MM.1S (cell line): ENCODE measurements at regions not wholly inside any gene's neighbourhood (a gene's known extent, or its start where the extent isn't known, plus 50 kb on each side); places are given as distances from the start of the nearest gene placed in this dataset.

Experiments
- DNase-seq: peaks from one replicate; pipeline ENCODE4 v3.0.0-alpha.2; 2015
- H2AFZ ChIP-seq: fragments of 300-600 bp; sonication (generic); 2 replicates; pipeline ENCODE4 v1.6.0; 2016; ENCODE audit warnings: antibody characterized with exemption, low read length
- H3F3A ChIP-seq: fragments of 300-600 bp; sonication (generic); 2 replicates; pipeline ENCODE4 v1.6.1; 2016; ENCODE audit warnings: mild to moderate bottlenecking, antibody characterized with exemption, low read length, moderate library complexity, mixed read lengths; ENCODE audit not compliant: insufficient read depth
- H3K27ac ChIP-seq: fragments of 300-600 bp; sonication (generic); 2 replicates; pipeline ENCODE4 v1.5.1; 2016; ENCODE audit warnings: mild to moderate bottlenecking, low read length
- H3K27me3 ChIP-seq: fragments of 300-600 bp; sonication (generic); replicated peaks from 2 replicates; pipeline ENCODE4 v1.6.0; 2016; ENCODE audit warnings: low read length; ENCODE audit not compliant: insufficient read depth
- H3K36me3 ChIP-seq: fragments of 300-600 bp; sonication (generic); replicated peaks from 2 replicates; pipeline ENCODE4 v1.6.1; 2016; ENCODE audit warnings: mild to moderate bottlenecking, low read length, mixed read lengths; ENCODE audit not compliant: insufficient read depth
- H3K4me1 ChIP-seq: fragments of 300-600 bp; sonication (generic); 2 replicates; pipeline ENCODE4 v1.6.1; 2016; ENCODE audit warnings: low read length, mixed read lengths
- H3K4me2 ChIP-seq: fragments of 300-600 bp; sonication (generic); 2 replicates; pipeline ENCODE4 v1.6.0; 2016; ENCODE audit warnings: low read depth, low read length
- H3K4me3 ChIP-seq: fragments of 300-600 bp; sonication (generic); 2 replicates; pipeline ENCODE4 v1.5.1; 2016; ENCODE audit warnings: low read length, mixed read lengths
- H3K79me2 ChIP-seq: fragments of 300-600 bp; sonication (generic); 2 replicates; pipeline ENCODE4 v1.6.1; 2016; ENCODE audit warnings: mixed run types, low read length, mixed read lengths
- H3K9ac ChIP-seq: fragments of 300-600 bp; sonication (generic); 2 replicates; pipeline ENCODE4 v1.6.1; 2016; ENCODE audit warnings: low read length, mixed read lengths
- H3K9me2 ChIP-seq: fragments of 300-600 bp; sonication (generic); replicated peaks from 2 replicates; pipeline ENCODE4 v1.6.1; 2016; ENCODE audit warnings: mild to moderate bottlenecking, low read length, mixed read lengths; ENCODE audit not compliant: insufficient read depth
- H3K9me3 ChIP-seq: fragments of 300-600 bp; sonication (generic); replicated peaks from 2 replicates; pipeline ENCODE4 v1.6.1; 2016; ENCODE audit warnings: mild to moderate bottlenecking, low read length, mixed read lengths; ENCODE audit not compliant: insufficient read depth
- H4K20me1 ChIP-seq: fragments of 300-600 bp; sonication (generic); 2 replicates; pipeline ENCODE4 v1.6.1; 2016; ENCODE audit warnings: mild to moderate bottlenecking, low read length, moderate library complexity, mixed read lengths; ENCODE audit not compliant: insufficient read depth
- EZH2 ChIP-seq: fragments of 300-600 bp; sonication (generic); optimal IDR thresholded peaks from 2 replicates; pipeline ENCODE3; 2017; ENCODE audit warnings: low read depth, mild to moderate bottlenecking, antibody characterized with exemption, low read length, mixed read lengths
- EZH2phosphoT487 ChIP-seq: fragments of 300-600 bp; sonication (generic); IDR thresholded peaks from 2 replicates; pipeline ENCODE4 v1.6.1; 2018; ENCODE audit warnings: antibody characterized with exemption, low read length
- TF ChIP-seq, protein P1 (sequence below): fragments of 300-600 bp; sonication (generic); IDR thresholded peaks from 2 replicates; pipeline ENCODE4 v1.5.1; 2016; ENCODE audit warnings: antibody characterized with exemption, low read length, mixed read lengths

DNA sequence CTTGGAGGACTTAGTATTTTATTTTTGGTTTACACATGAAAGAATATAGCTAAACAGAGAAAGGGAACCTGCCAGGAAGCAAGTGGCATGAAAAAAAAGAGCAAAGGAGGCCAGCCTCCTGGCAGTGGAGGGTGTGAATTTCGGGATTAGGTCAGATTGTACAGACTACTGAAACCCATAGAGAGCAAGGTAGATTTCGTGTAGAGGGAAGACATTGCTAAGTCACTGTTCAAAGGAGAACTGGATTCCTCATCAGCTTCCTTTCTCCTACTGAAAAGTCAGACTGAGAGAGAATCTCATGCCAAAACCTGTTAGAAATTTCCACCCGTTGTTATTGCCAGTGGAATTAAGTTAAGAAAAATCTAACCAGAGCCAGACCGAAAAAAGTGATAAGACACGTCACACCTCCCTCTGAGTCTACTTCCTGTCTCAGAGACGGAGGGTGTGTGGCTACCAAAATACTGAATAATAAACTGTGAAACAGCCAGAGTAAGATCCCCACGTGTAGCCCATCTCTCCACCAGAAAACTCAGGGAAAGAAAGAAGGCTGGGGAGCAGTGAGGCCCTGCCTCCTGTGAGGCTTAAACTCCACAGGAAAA lies 118.8 kb downstream of the SKIDA1 start:
- Histone ChIP-seq H3F3A (no peaks in the 10 kb centered on the region), H3K4me1 (no peaks in the 10 kb centered on the region), H3K9ac (no peak overlapping the region), H3K27me3 (no peaks in the 10 kb centered on the region), H3K4me2 (no peak overlapping the region), H3K27ac (no peak overlapping the region), H4K20me1 (no peaks in the 10 kb centered on the region), H3K9me3 (no peaks in the 10 kb centered on the region), H2AFZ (no peak overlapping the region; the same call in 1 of the 2 replicates), H3K79me2 (no peaks in the 10 kb centered on the region), H3K9me2 (no peaks in the 10 kb centered on the region), H3K36me3 (no peaks in the 10 kb centered on the region), H3K4me3 (no peak overlapping the region)
- DNase-seq = no peak
- no peak for TF ChIP-seq EZH2phosphoT487
- TF ChIP-seq, protein P1, sequence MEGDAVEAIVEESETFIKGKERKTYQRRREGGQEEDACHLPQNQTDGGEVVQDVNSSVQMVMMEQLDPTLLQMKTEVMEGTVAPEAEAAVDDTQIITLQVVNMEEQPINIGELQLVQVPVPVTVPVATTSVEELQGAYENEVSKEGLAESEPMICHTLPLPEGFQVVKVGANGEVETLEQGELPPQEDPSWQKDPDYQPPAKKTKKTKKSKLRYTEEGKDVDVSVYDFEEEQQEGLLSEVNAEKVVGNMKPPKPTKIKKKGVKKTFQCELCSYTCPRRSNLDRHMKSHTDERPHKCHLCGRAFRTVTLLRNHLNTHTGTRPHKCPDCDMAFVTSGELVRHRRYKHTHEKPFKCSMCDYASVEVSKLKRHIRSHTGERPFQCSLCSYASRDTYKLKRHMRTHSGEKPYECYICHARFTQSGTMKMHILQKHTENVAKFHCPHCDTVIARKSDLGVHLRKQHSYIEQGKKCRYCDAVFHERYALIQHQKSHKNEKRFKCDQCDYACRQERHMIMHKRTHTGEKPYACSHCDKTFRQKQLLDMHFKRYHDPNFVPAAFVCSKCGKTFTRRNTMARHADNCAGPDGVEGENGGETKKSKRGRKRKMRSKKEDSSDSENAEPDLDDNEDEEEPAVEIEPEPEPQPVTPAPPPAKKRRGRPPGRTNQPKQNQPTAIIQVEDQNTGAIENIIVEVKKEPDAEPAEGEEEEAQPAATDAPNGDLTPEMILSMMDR = no peak
- no peak for TF ChIP-seq EZH2

DNA sequence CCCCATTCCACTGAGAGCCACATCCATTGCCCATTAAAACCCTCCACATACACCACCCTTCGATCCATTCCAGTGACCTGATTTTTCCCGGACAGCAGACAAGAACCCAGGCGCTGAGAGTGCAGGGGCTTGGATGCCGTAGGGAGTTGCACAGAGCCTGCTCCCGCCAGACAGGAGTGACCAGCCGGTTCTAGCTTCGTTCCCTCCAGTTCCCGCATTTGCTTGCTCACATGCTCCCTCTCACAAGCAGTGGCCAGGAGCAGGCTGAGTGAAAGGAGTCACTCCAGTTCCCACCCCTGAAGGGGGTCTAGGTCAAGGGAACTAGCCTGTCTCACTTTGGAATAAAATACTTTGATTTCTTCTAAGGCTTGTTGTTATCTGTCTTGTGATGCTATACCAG lies 119.5 kb downstream of the SKIDA1 start:
- Histone ChIP-seq H3K4me3 (no peak overlapping the region), H3K27ac (no peak overlapping the region), H3K79me2 (no peaks in the 10 kb centered on the region), H3K4me2 (no peak overlapping the region), H3F3A (no peaks in the 10 kb centered on the region), H3K9ac (no peak overlapping the region), H3K36me3 (no peaks in the 10 kb centered on the region), H4K20me1 (no peaks in the 10 kb centered on the region), H3K4me1 (no peaks in the 10 kb centered on the region), H2AFZ (no peak overlapping the region), H3K9me3 (no peaks in the 10 kb centered on the region), H3K9me2 (no peaks in the 10 kb centered on the region), H3K27me3 (no peaks in the 10 kb centered on the region)
- DNase-seq = no peak
- no peak for TF ChIP-seq EZH2phosphoT487
- TF ChIP-seq EZH2 = no peak
- TF ChIP-seq, protein P1 = no peak

DNA sequence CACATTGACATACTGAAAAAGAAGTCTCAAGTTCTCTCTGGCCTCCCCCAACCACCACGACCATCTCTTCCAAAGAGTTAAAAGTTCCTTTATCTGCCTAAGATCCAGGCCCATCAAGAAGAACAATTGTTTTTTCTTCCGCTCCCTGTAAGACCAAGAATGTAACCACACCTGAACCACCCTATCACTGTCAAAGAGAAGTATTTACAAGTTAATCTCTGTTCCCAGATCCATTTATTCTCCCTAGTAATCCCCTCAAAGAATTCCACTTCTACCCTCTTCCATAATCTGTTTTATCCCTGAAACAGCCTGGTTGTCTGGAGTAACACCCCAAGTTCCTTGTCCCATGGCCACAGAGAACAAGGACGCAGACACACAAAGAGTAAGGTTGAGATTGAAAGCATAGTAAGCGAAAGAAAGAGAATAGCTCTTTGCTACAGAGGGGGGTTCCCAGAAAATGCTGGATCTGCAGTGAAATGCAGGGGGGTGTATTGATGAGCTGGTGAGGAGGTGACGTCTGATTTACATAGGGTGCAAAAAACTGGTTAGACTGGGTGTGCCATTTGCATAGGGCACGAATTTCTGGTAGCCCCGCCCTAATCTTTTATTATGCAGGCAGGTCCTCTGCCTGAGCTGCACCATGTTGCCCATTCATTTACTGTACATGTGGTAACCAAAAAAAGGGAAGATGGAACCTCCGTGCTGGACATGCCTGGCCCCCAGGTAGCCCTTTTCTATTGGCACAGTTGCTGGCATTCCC lies 122.0 kb downstream of the SKIDA1 start:
- Histone ChIP-seq H3K9ac (no peak overlapping the region), H3K27me3 (no peaks in the 10 kb centered on the region), H3K4me3 (no peak overlapping the region), H3K9me2 (no peaks in the 10 kb centered on the region), H3K4me1 (no peaks in the 10 kb centered on the region), H3K9me3 (no peaks in the 10 kb centered on the region), H3K4me2 (no peak overlapping the region), H4K20me1 (no peaks in the 10 kb centered on the region), H3K27ac (no peak overlapping the region), H3F3A (no peaks in the 10 kb centered on the region), H2AFZ (no peak overlapping the region), H3K79me2 (no peaks in the 10 kb centered on the region), H3K36me3 (no peaks in the 10 kb centered on the region)
- DNase-seq = no peak
- TF ChIP-seq, protein P1 = no peak
- TF ChIP-seq EZH2phosphoT487 (no peak), EZH2 (no peak)
